ENCODE measurements at regions not wholly inside any gene's neighbourhood (a gene's known extent, or its start where the extent isn't known, plus 50 kb on each side); places are given as distances from the start of the nearest gene placed in this dataset.

- TF ChIP-seq CTCF (IDR thresholded peaks at IDR 0.05; ENCODE audit: low read depth, low read length, missing control alignments), result no peak
- no peak for DNase-seq (ENCODE audit: low read depth)
- H3K4me3 ChIP-seq (ENCODE audit: low read depth, low read length), result no peak overlapping the region
Observed at GRCh38 chr6:82072751-82073150, 174.8 kb downstream of the IBTK start.

- no peak overlapping the region for H3K4me3 ChIP-seq (ENCODE audit: low read depth, low read length)
- no peak for TF ChIP-seq CTCF (IDR thresholded peaks at IDR 0.05; ENCODE audit: low read depth, low read length, missing control alignments)
Observed at GRCh38 chr6:82072121-82072521, 175.4 kb downstream of the IBTK start.

GRCh38 chr6:82068721-82069120 is 178.8 kb downstream of the IBTK start:
- DNase-seq (ENCODE audit: low read depth), result no peak
- no peak for TF ChIP-seq CTCF (IDR thresholded peaks at IDR 0.05; ENCODE audit: low read depth, low read length, missing control alignments)
- H3K4me3 ChIP-seq (ENCODE audit: low read depth, low read length), result no peak overlapping the region

More at GRCh38 chr6:82072121-82072521, 175.4 kb downstream of the IBTK start:
- no peak for DNase-seq (ENCODE audit: low read depth)

GRCh38 chr6:82066991-82067411 is 180.5 kb downstream of the IBTK start:
- peak; percentile 79 for DNase-seq (ENCODE audit: low read depth)
- no peak for TF ChIP-seq CTCF (IDR thresholded peaks at IDR 0.05; ENCODE audit: low read depth, low read length, missing control alignments)
- H3K4me3 ChIP-seq (ENCODE audit: low read depth, low read length), result no peak overlapping the region

GRCh38 chr6:82066196-82066595 is 181.3 kb downstream of the IBTK start:
- no peak for TF ChIP-seq CTCF (IDR thresholded peaks at IDR 0.05; ENCODE audit: low read depth, low read length, missing control alignments)
- DNase-seq (ENCODE audit: low read depth), result no peak
- no peak overlapping the region for H3K4me3 ChIP-seq (ENCODE audit: low read depth, low read length)

GRCh38 chr6:82063574-82063973 is 184.0 kb downstream of the IBTK start:
- H3K4me3 ChIP-seq (ENCODE audit: low read depth, low read length), result no peak overlapping the region
- TF ChIP-seq CTCF (IDR thresholded peaks at IDR 0.05; ENCODE audit: low read depth, low read length, missing control alignments), result no peak
- DNase-seq (ENCODE audit: low read depth), result no peak

GRCh38 chr6:82062219-82062618 is 185.3 kb downstream of the IBTK start:
- DNase-seq (ENCODE audit: low read depth), result no peak
- no peak for TF ChIP-seq CTCF (IDR thresholded peaks at IDR 0.05; ENCODE audit: low read depth, low read length, missing control alignments)
- no peak overlapping the region for H3K4me3 ChIP-seq (ENCODE audit: low read depth, low read length)
